ENCODE measurements at regions not wholly inside any gene's neighbourhood (a gene's known extent, or its start where the extent isn't known, plus 50 kb on each side); places are given as distances from the start of the nearest gene placed in this dataset.
A peak's percentile ranks its signal among the peaks of the same experiment; 100 is the strongest.

DNA sequence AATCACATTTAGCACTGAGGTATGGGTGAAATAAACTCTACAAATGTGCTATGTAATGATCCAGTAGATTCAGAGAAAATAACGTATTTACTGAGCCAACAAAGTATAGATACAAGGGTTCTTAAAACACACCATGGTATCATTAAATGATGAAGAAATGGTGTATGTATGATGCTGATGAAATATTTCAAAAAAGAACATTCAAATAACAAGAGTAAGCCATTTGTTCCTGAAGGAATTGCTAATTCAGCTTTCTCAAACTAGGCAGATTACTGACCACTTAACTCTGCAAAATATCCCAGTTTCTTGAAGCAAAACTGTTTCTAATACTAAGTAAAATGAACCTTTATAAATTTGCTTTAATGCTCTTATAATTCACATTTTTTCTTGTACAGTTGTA lies 97.6 kb upstream of the IFNE start:
- CTCF ChIA-PET, result no interaction called here
- TF ChIP-seq CTCF (IDR thresholded peaks at IDR 0.05; ENCODE audit: insufficient read depth, low read length, missing control alignments), result no peak
- DNase-seq (ENCODE audit: low read depth, low spot score), result no peak
- POLR2A ChIA-PET, result interaction anchor here (1.1 kb wide), 1 partner anchor 12 kb away, joined by 6 read pairs; no protein-coding TSS in a partner anchor
- no peak overlapping the region for H3K4me3 ChIP-seq (ENCODE audit: low read depth, low read length)

GRCh38 chr9:21580636-21581378 lies 98.7 kb upstream of the IFNE start:
- H3K4me3 ChIP-seq (ENCODE audit: low read depth, low read length), result no peak overlapping the region
- no peak for TF ChIP-seq CTCF (IDR thresholded peaks at IDR 0.05; ENCODE audit: insufficient read depth, low read length, missing control alignments)
- POLR2A ChIA-PET, result no interaction called here
- no peak for DNase-seq (ENCODE audit: low read depth, low spot score)
- CTCF ChIA-PET, result interaction anchor here (1.0 kb wide), 1 partner anchor 26 kb away, joined by 3 read pairs; no protein-coding TSS in a partner anchor

GRCh38 chr9:21583628-21584377 lies 101.7 kb upstream of the IFNE start:
- no peak for TF ChIP-seq CTCF (IDR thresholded peaks at IDR 0.05; ENCODE audit: insufficient read depth, low read length, missing control alignments)
- no peak overlapping the region for H3K4me3 ChIP-seq (ENCODE audit: low read depth, low read length)
- CTCF ChIA-PET, result interaction anchor here (0.7 to 1.5 kb wide), 3 partner anchors 149 to 247 kb away, joined by 3 read pairs; no protein-coding TSS in a partner anchor
- POLR2A ChIA-PET, result no interaction called here
- no peak for DNase-seq (ENCODE audit: low read depth, low spot score)

GRCh38 chr9:21584890-21585289 lies 102.8 kb upstream of the IFNE start:
- no peak for TF ChIP-seq CTCF (IDR thresholded peaks at IDR 0.05; ENCODE audit: insufficient read depth, low read length, missing control alignments)
- H3K4me3 ChIP-seq (ENCODE audit: low read depth, low read length), result no peak overlapping the region
- DNase-seq (ENCODE audit: low read depth, low spot score), result no peak
- CTCF ChIA-PET, result interaction anchor here (0.7 to 2.2 kb wide), 10 partner anchors 8 to 265 kb away, joined by 3 to 13 read pairs (median 4); no protein-coding TSS in a partner anchor
- POLR2A ChIA-PET, result no interaction called here

DNA sequence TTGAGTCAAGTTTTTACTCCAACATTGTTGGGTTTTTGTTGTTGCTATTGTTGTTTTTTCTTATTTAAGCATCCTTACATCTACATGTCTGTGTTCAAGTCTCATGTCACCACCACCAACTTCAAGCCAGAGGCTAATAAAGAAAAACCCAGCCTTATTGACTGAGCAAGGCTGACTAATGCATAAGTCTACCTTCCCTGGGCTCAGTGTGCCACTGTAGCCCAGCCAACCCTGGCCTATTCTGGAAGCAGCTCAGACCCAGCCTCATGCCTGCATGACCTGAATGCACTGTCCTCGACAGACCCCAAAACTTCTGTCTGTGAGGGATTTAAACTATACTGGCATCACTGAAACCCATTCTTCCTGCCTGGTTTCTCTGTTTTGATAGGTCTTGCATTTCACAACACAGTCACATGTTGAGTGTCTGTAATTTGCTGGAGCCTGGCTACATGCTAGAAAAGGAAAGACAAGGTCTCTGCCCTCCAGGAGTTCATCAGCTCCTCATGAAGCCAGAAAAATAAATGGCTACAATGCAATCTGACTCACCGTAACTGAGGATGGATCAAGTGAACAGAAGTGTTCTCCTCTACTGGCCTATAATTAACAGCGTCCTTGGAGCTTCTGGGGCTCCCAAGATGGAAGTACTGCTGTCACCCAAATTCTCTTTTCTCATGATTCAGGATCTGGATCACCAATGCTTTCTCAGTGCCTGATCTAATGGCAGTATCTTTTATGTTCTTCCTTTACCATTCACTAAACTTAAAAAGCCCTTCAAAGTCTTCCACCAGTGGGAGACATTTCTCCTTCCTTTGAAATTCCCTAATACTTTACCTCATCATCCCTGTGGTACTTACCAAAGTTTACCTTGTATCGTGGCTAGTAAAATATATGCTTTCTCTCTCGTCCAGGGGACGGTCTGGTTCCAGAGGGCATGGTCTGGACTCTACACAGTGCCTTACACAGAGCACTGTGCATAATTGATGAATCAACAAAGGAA lies 103.9 kb upstream of the IFNE start:
- no peak overlapping the region for H3K4me3 ChIP-seq (ENCODE audit: low read depth, low read length)
- DNase-seq (ENCODE audit: low read depth, low spot score), result no peak
- ChIA-PET POLR2A (no interaction called here), CTCF (interaction anchor here (0.8 to 2.2 kb wide), 12 partner anchors 10 to 266 kb away, joined by 3 to 13 read pairs (median 4); no protein-coding TSS in a partner anchor)
- TF ChIP-seq CTCF (IDR thresholded peaks at IDR 0.05; ENCODE audit: insufficient read depth, low read length, missing control alignments), result peak; percentile 11

Measured in AG04449 (cell line).